SU-DHL-6 (cell line): ENCODE measurements at regions not wholly inside any gene's neighbourhood (a gene's known extent, or its start where the extent isn't known, plus 50 kb on each side); places are given as distances from the start of the nearest gene placed in this dataset.

ENCODE experiments used
- EZH2phosphoT487 ChIP-seq: fragments of 200-600 bp; sonication (generic), shearing (Covaris generic); conservative IDR thresholded peaks from 2 replicates; pipeline ENCODE4 v1.6.1; 2018; ENCODE audit warnings: mild to moderate bottlenecking, antibody characterized with exemption, low read length, moderate library complexity, mixed read lengths
- TF ChIP-seq, protein P1 (sequence below): fragments of 200-600 bp; sonication (generic); IDR thresholded peaks from one replicate; pipeline ENCODE4 v1.5.1; 2017; ENCODE audit warnings: antibody characterized with exemption, mild to moderate bottlenecking, low read length, moderate library complexity; ENCODE audit not compliant: insufficient read depth, poor library complexity, severe bottlenecking

DNA sequence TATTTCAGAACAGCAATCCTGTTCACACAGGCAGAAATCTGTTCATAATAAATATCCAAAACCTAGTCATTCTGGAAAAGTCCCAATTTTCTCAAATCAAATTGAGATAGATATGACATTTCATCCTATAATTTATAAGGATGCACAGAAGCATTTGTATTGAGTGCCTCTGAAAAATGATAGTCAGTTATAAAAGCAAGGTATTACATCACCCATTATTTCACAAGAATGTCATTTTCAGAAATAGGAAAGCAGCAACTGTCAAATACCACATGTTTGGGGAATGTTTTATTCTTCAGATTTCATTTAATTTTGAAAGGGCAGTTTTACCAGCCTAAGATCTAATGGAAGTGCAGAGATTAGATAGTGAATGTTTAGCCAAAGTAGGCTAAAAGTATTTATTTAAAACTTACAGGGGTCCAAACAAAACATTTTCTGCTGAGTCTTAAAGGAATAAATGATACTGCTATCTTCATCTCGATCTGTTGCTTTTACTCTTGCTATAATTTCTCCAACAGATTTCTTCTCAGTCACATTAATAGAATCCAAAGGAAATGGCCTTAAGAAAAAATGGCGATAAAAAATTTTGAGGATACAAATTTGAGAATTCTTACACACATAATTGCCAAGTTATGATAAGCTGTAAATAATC, 185.8 kb downstream of the HGF start:
- TF ChIP-seq, protein P1, sequence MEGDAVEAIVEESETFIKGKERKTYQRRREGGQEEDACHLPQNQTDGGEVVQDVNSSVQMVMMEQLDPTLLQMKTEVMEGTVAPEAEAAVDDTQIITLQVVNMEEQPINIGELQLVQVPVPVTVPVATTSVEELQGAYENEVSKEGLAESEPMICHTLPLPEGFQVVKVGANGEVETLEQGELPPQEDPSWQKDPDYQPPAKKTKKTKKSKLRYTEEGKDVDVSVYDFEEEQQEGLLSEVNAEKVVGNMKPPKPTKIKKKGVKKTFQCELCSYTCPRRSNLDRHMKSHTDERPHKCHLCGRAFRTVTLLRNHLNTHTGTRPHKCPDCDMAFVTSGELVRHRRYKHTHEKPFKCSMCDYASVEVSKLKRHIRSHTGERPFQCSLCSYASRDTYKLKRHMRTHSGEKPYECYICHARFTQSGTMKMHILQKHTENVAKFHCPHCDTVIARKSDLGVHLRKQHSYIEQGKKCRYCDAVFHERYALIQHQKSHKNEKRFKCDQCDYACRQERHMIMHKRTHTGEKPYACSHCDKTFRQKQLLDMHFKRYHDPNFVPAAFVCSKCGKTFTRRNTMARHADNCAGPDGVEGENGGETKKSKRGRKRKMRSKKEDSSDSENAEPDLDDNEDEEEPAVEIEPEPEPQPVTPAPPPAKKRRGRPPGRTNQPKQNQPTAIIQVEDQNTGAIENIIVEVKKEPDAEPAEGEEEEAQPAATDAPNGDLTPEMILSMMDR = no peak
- no peak for TF ChIP-seq EZH2phosphoT487
